Loucy (cell line): ENCODE measurements at regions not wholly inside any gene's neighbourhood (a gene's known extent, or its start where the extent isn't known, plus 50 kb on each side); places are given as distances from the start of the nearest gene placed in this dataset.

Experiments
- EZH2phosphoT487 ChIP-seq: fragments of 200-600 bp; IDR thresholded peaks from 2 replicates; pipeline ENCODE4 v1.6.1; 2018; ENCODE audit warnings: antibody characterized with exemption, mild to moderate bottlenecking, moderate library complexity, borderline replicate concordance
- TF ChIP-seq, protein P1 (sequence below): fragments of 200-600 bp; sonication (generic); conservative IDR thresholded peaks from 2 replicates; pipeline ENCODE4 v1.5.1; 2014; ENCODE audit warnings: mild to moderate bottlenecking, antibody characterized with exemption, low read length

GRCh38 chr12:74849801-74850200, 312.2 kb downstream of the ATXN7L3B start:
- TF ChIP-seq, protein P1, sequence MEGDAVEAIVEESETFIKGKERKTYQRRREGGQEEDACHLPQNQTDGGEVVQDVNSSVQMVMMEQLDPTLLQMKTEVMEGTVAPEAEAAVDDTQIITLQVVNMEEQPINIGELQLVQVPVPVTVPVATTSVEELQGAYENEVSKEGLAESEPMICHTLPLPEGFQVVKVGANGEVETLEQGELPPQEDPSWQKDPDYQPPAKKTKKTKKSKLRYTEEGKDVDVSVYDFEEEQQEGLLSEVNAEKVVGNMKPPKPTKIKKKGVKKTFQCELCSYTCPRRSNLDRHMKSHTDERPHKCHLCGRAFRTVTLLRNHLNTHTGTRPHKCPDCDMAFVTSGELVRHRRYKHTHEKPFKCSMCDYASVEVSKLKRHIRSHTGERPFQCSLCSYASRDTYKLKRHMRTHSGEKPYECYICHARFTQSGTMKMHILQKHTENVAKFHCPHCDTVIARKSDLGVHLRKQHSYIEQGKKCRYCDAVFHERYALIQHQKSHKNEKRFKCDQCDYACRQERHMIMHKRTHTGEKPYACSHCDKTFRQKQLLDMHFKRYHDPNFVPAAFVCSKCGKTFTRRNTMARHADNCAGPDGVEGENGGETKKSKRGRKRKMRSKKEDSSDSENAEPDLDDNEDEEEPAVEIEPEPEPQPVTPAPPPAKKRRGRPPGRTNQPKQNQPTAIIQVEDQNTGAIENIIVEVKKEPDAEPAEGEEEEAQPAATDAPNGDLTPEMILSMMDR, result peak; percentile 38
- TF ChIP-seq EZH2phosphoT487, result no peak
